Keratinocyte (primary cell): ENCODE measurements at regions not wholly inside any gene's neighbourhood (a gene's known extent, or its start where the extent isn't known, plus 50 kb on each side); places are given as distances from the start of the nearest gene placed in this dataset.
"Not testable (repeated sequence)": the region's sequence is repeated elsewhere in the genome, so short reads cannot be mapped to it uniquely, and the experiment has no call there.

Experiments used
- DNase-seq: peaks from one replicate; pipeline ENCODE4 v3.0.0-alpha.2; 2011; ENCODE audit warnings: low read depth, missing footprints, low spot score
- FAIRE-seq: peaks from 2 replicates; lab custom pipeline; 2011; peaks lifted over from hg19 to GRCh38; lab: Jason Lieb, UNC
- H2AFZ ChIP-seq: 2 replicates; pipeline ENCODE4 v1.6.0; 2012; ENCODE audit warnings: low read length, control low read depth, inconsistent platforms; ENCODE audit not compliant: control insufficient read depth
- H3K27ac ChIP-seq: 2 replicates; pipeline ENCODE4 v1.5.1; 2011; ENCODE audit warnings: low read length; ENCODE audit not compliant: control insufficient read depth, insufficient read depth
- H3K27me3 ChIP-seq: 3 replicates; pipeline ENCODE4 v1.6.0; 2011; ENCODE audit warnings: low read length; ENCODE audit not compliant: control insufficient read depth, insufficient read depth; ENCODE audit errors: extremely low read depth
- H3K36me3 ChIP-seq, 2 experiments: 2 replicates in 1 of 2; 3 replicates in 1 of 2; pipeline ENCODE4 v1.5.1; 2011; ENCODE audit warnings: low read length in 2 of 2, mild to moderate bottlenecking in 1 of 2; ENCODE audit not compliant: control insufficient read depth in 2 of 2, insufficient read depth in 2 of 2; ENCODE audit errors: extremely low read depth in 1 of 2
- H3K4me1 ChIP-seq: 3 replicates; pipeline ENCODE4 v1.5.1; 2011; ENCODE audit warnings: low read length; ENCODE audit not compliant: control insufficient read depth, insufficient read depth; ENCODE audit errors: extremely low read depth
- H3K4me2 ChIP-seq: 3 replicates; pipeline ENCODE4 v1.6.0; 2011; ENCODE audit warnings: low read depth, low read length; ENCODE audit not compliant: control insufficient read depth, insufficient read depth; ENCODE audit errors: extremely low read depth
- H3K4me3 ChIP-seq, 3 experiments: fragments of 200-600 bp in 1 of 3; sonication (generic) in 1 of 3; 2 replicates in 2 of 3; 3 replicates in 1 of 3; pipeline ENCODE4 v1.5.1; 2011 to 2016; ENCODE audit warnings: low read length in 3 of 3, mild to moderate bottlenecking in 3 of 3, control low read depth in 2 of 3, inconsistent platforms in 1 of 3, low read depth in 1 of 3, mixed read lengths in 1 of 3, mixed run types in 1 of 3, moderate library complexity in 1 of 3; ENCODE audit not compliant: control insufficient read depth in 2 of 3, insufficient read depth in 2 of 3; ENCODE audit errors: extremely low read depth in 1 of 3
- H3K79me2 ChIP-seq: 2 replicates; pipeline ENCODE4 v1.6.0; 2012; ENCODE audit warnings: low read length; ENCODE audit not compliant: control insufficient read depth, insufficient read depth
- H3K9ac ChIP-seq: 3 replicates; pipeline ENCODE4 v1.6.0; 2011; ENCODE audit warnings: low read length; ENCODE audit not compliant: control insufficient read depth, insufficient read depth; ENCODE audit errors: extremely low read depth
- H3K9me1 ChIP-seq: 3 replicates; pipeline ENCODE4 v1.6.0; 2011; ENCODE audit warnings: low read length; ENCODE audit not compliant: control insufficient read depth, insufficient read depth; ENCODE audit errors: extremely low read depth
- H3K9me3 ChIP-seq: 2 replicates; pipeline ENCODE4 v1.5.1; 2012; ENCODE audit warnings: low read depth, low read length; ENCODE audit not compliant: control insufficient read depth
- H4K20me1 ChIP-seq: 3 replicates; pipeline ENCODE4 v1.6.0; 2011; ENCODE audit warnings: low read length; ENCODE audit not compliant: control insufficient read depth, insufficient read depth; ENCODE audit errors: extremely low read depth
- CTCF ChIP-seq, 3 experiments: IDR thresholded peaks in 1 of 3; conservative IDR thresholded peaks in 1 of 3; optimal IDR thresholded peaks in 1 of 3; 2 replicates in 2 of 3; 3 replicates in 1 of 3; pipeline versions ENCODE3 to v1.5.1; 2011; ENCODE audit warnings: low read length in 3 of 3, mild to moderate bottlenecking in 3 of 3, moderate library complexity in 2 of 3, control low read depth in 1 of 3, inconsistent platforms in 1 of 3; ENCODE audit not compliant: insufficient read depth in 2 of 3; ENCODE audit errors: extremely low read depth in 1 of 3
- EZH2 ChIP-seq: IDR thresholded peaks from one replicate; pipeline ENCODE4 v1.6.1; 2012; ENCODE audit warnings: inconsistent platforms, mild to moderate bottlenecking, low read length, moderate library complexity
- dilution Hi-C: fragments of 300-500 bp; cut with MboI; formaldehyde crosslinking; loops from one replicate; pipeline ENCODE4 v1.7.0; 2020; ENCODE audit warnings: low sequenced_read_pairs; ENCODE audit not compliant: extremely low pct_ligation_motif_present

GRCh38 chr22:25413620-25414019, 150.9 kb upstream of the GRK3 start:
- H3K79me2 ChIP-seq: no peaks in the 10 kb centered on the region
- TF ChIP-seq EZH2: no peak
- TF ChIP-seq CTCF (optimal IDR thresholded peaks at IDR 0.05 in 1 of 3, IDR thresholded peaks at IDR 0.05 in 1 of 3, conservative IDR thresholded peaks at IDR 0.05 in 1 of 3; ENCODE audit: extremely low read depth in 1 of 3, insufficient read depth in 2 of 3, low read length in 3 of 3): no peak
- FAIRE-seq (no peak), DNase-seq (no peak)
- H3K4me1 ChIP-seq: no peaks in the 10 kb centered on the region
- no peak overlapping the region for H3K27ac ChIP-seq
- H3K9ac ChIP-seq: no peak overlapping the region
- no peak overlapping the region for H3K4me3 ChIP-seq
- H2AFZ ChIP-seq: no peak overlapping the region
- dilution Hi-C loops: no loop called here
- H3K36me3 ChIP-seq: no peaks in the 10 kb centered on the region
- H3K9me3 ChIP-seq: peaks cover 3% of the 10 kb centered on the region
- peaks cover 7% of the 10 kb centered on the region for H3K27me3 ChIP-seq
- no peaks in the 10 kb centered on the region for H4K20me1 ChIP-seq
- no peak overlapping the region for H3K4me2 ChIP-seq
- H3K9me1 ChIP-seq: no peaks in the 10 kb centered on the region

GRCh38 chr22:25415731-25416130, 148.7 kb upstream of the GRK3 start:
- DNase-seq, H3K4me2 ChIP-seq, H3K27ac ChIP-seq, H3K9me3 ChIP-seq, H3K9me1 ChIP-seq, H4K20me1 ChIP-seq, H3K9ac ChIP-seq, H3K4me1 ChIP-seq, H2AFZ ChIP-seq, H3K36me3 ChIP-seq, H3K79me2 ChIP-seq, H3K4me3 ChIP-seq, dilution Hi-C loops: not testable (repeated sequence)
- H3K27me3 ChIP-seq: peaks cover 25% of the 10 kb centered on the region
- peak; percentile 29 for FAIRE-seq

GRCh38 chr22:25417826-25418225, 146.6 kb upstream of the GRK3 start:
- peaks cover 44% of the 10 kb centered on the region for H3K27me3 ChIP-seq
- H3K9me3 ChIP-seq, H3K9ac ChIP-seq, H3K4me3 ChIP-seq, DNase-seq, FAIRE-seq, H3K27ac ChIP-seq, H3K4me1 ChIP-seq, H2AFZ ChIP-seq, H3K36me3 ChIP-seq, H3K9me1 ChIP-seq, H3K4me2 ChIP-seq, H3K79me2 ChIP-seq, H4K20me1 ChIP-seq, dilution Hi-C loops: not testable (repeated sequence)
